Testis (tissue), 2 donors: ENCODE measurements at regions not wholly inside any gene's neighbourhood (a gene's known extent, or its start where the extent isn't known, plus 50 kb on each side); places are given as distances from the start of the nearest gene placed in this dataset.

Source experiments
- POLR2A ChIP-seq: fragments of 450-650 bp; IDR thresholded peaks from one replicate; pipeline ENCODE4 v1.6.1; 2017; ENCODE audit warnings: antibody characterized with exemption, mild to moderate bottlenecking, moderate library complexity
- TF ChIP-seq, protein P1 (sequence below), 3 experiments: fragments of 450-650 bp in 2 of 3; fragments of 200-600 bp in 1 of 3; sonication (generic) in 1 of 3; IDR thresholded peaks; one replicate each; pipeline ENCODE4 v1.5.1; 2016 to 2019; ENCODE audit warnings: antibody characterized with exemption in 3 of 3, mild to moderate bottlenecking in 2 of 3, moderate library complexity in 1 of 3

DNA sequence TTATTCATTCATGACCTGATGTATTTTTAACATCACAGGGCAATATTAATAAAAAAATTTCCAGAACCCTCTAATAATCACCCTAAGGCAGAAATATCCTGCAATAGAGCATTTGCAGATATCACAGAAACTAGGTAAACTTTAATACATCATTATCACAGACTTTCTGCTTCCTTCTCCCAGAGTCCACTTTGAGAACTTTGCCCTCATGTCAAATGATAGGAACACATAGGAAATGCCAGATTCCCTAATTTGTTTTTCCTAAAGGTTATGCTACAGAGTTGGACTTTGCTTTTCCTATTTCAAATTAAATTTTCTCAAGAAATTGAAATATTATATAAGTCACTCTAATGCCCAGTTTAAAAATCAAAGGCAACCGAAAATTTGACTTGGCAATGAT lies 352.8 kb upstream of the LRP1B start:
- TF ChIP-seq, protein P1, sequence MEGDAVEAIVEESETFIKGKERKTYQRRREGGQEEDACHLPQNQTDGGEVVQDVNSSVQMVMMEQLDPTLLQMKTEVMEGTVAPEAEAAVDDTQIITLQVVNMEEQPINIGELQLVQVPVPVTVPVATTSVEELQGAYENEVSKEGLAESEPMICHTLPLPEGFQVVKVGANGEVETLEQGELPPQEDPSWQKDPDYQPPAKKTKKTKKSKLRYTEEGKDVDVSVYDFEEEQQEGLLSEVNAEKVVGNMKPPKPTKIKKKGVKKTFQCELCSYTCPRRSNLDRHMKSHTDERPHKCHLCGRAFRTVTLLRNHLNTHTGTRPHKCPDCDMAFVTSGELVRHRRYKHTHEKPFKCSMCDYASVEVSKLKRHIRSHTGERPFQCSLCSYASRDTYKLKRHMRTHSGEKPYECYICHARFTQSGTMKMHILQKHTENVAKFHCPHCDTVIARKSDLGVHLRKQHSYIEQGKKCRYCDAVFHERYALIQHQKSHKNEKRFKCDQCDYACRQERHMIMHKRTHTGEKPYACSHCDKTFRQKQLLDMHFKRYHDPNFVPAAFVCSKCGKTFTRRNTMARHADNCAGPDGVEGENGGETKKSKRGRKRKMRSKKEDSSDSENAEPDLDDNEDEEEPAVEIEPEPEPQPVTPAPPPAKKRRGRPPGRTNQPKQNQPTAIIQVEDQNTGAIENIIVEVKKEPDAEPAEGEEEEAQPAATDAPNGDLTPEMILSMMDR (IDR thresholded peaks at IDR 0.05), result no peak
- TF ChIP-seq POLR2A, result no peak
